GM19452 (cell line): ENCODE measurements at regions not wholly inside any gene's neighbourhood (a gene's known extent, or its start where the extent isn't known, plus 50 kb on each side); places are given as distances from the start of the nearest gene placed in this dataset.

ENCODE experiments used
- ATAC-seq: cut with Tn5 transposase; IDR thresholded peaks from one replicate; pipeline ENCODE4 v1.9.1; 2021; ENCODE audit not compliant: unreplicated experiment

- ATAC-seq: no peak
These were observed 122.6 kb upstream of the ARRDC4 start for GRCh38 chr15:97837896-97838295.

- no peak for ATAC-seq
These were observed 121.8 kb upstream of the ARRDC4 start for GRCh38 chr15:97838606-97839210.

- no peak for ATAC-seq
These were observed 120.0 kb upstream of the ARRDC4 start for GRCh38 chr15:97840501-97840900.

DNA sequence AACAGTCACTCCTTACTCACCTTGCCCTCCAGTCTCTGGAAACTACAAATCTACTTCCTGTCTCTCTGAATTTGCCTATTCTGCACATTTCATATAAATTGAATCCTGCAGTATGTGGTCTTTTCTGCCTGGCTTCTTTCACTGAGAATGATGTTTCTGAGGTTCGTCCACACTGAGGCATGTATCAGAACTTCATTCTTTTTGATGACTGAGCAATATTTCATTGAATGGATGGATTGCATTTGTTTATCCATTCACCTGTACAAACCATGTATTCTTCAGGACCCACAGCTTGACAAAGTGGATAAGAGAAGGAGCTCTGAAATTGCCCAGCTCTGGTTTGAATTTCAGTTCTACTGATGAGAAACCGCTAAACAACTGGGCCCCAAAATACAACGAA, 118.9 kb upstream of the ARRDC4 start:
- ATAC-seq: no peak

GRCh38 chr15:97849183-97849582, 111.3 kb upstream of the ARRDC4 start:
- no peak for ATAC-seq

GRCh38 chr15:97858296-97858695, 102.2 kb upstream of the ARRDC4 start:
- ATAC-seq: no peak

GRCh38 chr15:97861529-97862260, 98.8 kb upstream of the ARRDC4 start:
- ATAC-seq: no peak

- ATAC-seq: no peak
These were observed 93.5 kb upstream of the ARRDC4 start for GRCh38 chr15:97866959-97867358.

- ATAC-seq: no peak
These were observed 92.6 kb upstream of the ARRDC4 start for GRCh38 chr15:97867870-97868269.

DNA sequence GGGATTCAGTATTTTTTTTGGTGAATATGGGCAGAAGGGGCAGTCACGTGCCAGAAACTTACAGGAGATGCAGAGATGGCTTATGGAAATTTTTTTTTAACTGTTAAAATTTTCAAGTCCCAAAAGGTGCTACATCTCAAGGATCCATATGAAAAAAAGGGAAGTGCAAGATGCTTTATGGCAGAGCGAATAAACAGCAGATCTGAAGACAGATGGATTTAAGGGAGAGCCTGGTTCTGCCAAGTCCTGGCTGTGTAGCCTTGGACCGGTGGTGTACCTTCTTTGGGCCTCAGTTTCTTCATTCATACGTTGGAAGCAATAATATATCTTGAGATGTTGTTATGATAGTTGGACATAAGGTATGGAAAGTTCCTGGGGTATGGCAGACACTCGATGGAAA, 91.5 kb upstream of the ARRDC4 start:
- ATAC-seq: no peak

GRCh38 chr15:97870771-97871170, 89.7 kb upstream of the ARRDC4 start:
- no peak for ATAC-seq

DNA sequence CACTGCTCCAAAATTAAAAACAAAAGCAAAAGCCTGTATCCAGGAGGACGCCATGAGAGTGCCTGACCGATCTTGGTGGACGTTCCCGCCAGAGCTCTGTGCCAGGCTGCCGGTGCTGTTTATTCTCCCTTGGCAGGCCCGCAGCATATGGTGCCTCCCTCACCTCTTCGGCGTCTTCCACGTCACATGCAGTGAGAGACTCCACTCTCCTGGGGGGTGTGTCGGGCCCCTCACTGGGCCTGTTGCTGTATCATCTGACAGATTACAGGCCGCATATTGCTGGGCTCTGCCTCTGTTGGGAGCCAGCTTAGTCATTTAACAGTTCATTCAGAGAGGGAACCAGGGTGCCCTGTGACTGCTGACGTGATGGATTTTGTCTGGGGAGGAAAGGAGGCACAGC, 86.4 kb upstream of the ARRDC4 start:
- ATAC-seq: no peak

DNA sequence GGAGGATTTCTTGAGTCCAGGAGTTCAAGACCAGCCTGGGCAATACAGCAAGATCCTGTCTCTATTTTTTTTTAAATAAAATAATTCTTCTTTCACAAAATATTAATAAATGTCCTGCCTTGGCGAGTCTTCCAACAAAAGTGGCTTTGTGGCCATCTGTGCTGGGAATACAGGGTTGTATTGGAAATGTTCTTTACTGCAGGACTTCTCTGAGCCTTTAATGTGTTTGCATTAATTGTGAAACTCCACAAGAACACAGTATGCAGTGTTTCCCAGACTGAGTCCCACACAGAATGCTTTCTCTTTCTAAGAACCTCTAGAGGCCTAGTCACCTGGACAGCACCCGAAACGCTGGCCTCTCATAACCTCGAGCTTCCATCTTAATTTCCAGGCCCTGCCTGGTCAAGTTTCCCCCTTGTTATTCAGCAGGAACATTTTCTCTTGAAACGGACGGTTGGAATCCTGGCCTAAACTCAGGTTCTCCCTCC, 85.4 kb upstream of the ARRDC4 start:
- ATAC-seq: no peak

GRCh38 chr15:97875513-97876280, 84.8 kb upstream of the ARRDC4 start:
- ATAC-seq: no peak

DNA sequence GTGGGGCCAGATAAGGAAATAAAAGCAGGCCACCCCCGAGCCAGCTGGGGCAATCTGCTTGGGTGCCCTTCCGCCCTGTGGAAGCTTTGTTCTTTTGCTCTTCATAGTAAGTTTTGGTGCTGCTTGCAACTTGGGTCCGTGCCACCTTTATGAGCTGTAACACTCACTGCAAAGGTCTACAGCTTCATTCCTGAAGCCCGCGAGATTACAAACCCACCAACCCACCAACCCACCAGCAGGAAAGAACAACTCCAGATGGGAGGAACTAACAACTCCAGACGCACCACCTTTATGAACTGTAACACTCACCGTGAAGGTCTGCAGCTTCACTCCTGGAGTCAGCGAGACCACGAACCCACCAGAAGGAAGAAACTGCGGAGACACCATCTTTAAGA, 84.2 kb upstream of the ARRDC4 start:
- ATAC-seq: no peak

DNA sequence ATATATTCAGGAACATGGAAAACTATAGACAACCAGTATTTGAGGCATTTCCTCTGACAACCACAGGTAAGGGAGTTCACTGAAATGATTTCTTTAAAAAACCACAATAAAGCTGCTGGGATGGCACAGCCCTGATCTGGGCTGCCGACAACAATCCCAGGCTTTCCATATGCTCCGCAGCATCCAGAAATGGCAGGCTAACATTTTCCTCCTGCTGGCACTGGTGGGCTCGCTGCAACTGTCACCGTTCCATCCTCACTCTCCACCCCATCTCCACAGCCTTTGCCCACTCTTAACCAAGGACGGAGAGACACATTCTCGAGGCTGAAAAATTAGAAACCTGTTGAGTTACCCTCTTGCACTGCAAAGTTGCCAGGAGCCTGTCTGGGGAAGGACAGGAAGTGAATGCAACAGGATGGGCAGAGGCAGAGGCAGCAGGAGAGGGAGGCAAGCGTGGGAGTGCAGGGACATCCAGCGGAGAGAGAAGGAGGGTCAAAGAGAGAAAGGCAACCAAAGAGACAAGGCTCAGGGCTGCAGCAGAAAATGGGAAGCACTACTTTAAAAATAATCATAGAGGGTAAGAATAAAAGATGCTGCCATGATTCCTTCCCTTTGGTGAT, 79.0 kb upstream of the ARRDC4 start:
- ATAC-seq: no peak

DNA sequence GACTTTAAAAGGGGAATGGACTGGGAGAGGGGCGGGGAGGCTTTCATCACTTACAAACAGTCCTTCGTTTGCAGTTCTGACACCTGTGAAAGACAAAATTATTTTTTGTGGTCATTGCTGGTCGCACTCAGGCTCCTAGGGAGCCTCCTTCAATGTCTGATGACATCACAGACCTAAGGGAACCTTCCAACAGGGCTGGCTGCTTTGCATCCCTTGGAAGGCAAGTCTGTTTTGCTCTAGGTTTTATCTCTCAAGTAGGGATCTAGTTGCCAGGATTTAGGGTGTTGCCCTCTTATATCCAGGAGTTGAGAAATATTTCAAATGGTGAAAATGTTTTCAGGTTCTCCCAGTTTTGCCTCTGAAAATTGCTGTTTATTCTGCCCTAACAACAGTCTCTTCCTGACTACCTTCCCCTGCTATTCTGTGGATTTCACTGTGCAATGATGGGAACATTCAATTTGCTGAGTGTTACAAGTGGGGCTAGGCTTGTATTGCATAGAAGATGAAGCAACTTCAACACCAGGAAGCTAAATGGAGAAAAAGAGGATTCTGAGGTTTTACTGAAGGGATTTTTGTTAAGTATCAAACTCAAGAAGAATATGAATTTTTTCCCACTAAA, 75.9 kb upstream of the ARRDC4 start:
- no peak for ATAC-seq

DNA sequence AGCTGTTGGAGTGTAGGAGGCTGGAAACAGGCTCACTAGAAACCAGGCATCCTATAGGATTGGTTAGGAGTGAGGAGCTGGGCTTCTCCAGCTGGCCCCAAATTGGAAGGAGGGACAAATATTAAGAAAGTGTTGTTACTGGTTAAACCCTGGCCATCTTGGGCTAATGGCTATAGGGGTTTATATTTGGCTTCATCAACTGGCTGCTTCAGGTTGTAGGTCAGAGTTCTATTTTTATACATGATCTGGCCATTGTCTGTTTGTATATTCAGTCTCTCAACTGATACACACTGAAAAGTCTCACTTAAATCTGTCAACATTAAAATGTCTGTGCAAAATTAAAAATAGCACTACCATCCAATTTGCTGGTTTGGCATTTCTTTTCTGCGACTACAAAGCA, 70.2 kb upstream of the ARRDC4 start:
- ATAC-seq: no peak

- ATAC-seq: no peak
These were observed 68.2 kb upstream of the ARRDC4 start for GRCh38 chr15:97892167-97892938.

- ATAC-seq: no peak
These were observed 66.5 kb upstream of the ARRDC4 start for GRCh38 chr15:97893967-97894366.
